ENCODE measurements at regions not wholly inside any gene's neighbourhood (a gene's known extent, or its start where the extent isn't known, plus 50 kb on each side); places are given as distances from the start of the nearest gene placed in this dataset.

GRCh38 chr15:35721751-35722150, 175.8 kb upstream of the DPH6 start:
- WGBS = 82% methylated on average over 4 of the region's 4 CpGs
- intact Hi-C loops (cut with DNase I) = no loop called here
- no peaks in the 10 kb centered on the region for H3K27me3 ChIP-seq (replicated peaks; ENCODE audit: insufficient read depth)
- TF ChIP-seq CTCF (IDR thresholded peaks at IDR 0.05) (no peak), POLR2A (IDR thresholded peaks at IDR 0.05) (no peak), POLR2AphosphoS5 (IDR thresholded peaks at IDR 0.05) (no peak)
- no peaks in the 10 kb centered on the region for H3K4me1 ChIP-seq (replicated peaks)
- no peaks in the 10 kb centered on the region for H3K36me3 ChIP-seq
- no peak overlapping the region for H3K4me3 ChIP-seq
- no peak overlapping the region for H3K27ac ChIP-seq
- no peak for DNase-seq (ENCODE audit: low spot score)
- no peaks in the 10 kb centered on the region for H3K9me3 ChIP-seq

GRCh38 chr15:35722501-35722900, 176.5 kb upstream of the DPH6 start:
- TF ChIP-seq POLR2AphosphoS5 (IDR thresholded peaks at IDR 0.05) = no peak
- TF ChIP-seq POLR2A (IDR thresholded peaks at IDR 0.05) = no peak
- TF ChIP-seq CTCF (IDR thresholded peaks at IDR 0.05) = no peak
- H3K4me3 ChIP-seq = no peak overlapping the region
- H3K27ac ChIP-seq = no peak overlapping the region
- WGBS = 47% methylated on average over 3 of the region's 3 CpGs
- H3K27me3 ChIP-seq (replicated peaks; ENCODE audit: insufficient read depth) = no peaks in the 10 kb centered on the region
- no peaks in the 10 kb centered on the region for H3K36me3 ChIP-seq
- intact Hi-C loops (cut with DNase I) = no loop called here
- no peaks in the 10 kb centered on the region for H3K9me3 ChIP-seq
- DNase-seq (ENCODE audit: low spot score) = no peak
- H3K4me1 ChIP-seq (replicated peaks) = no peaks in the 10 kb centered on the region

- Histone ChIP-seq H3K27ac (no peak overlapping the region), H3K4me1 (replicated peaks) (no peaks in the 10 kb centered on the region), H3K36me3 (no peaks in the 10 kb centered on the region), H3K9me3 (no peaks in the 10 kb centered on the region), H3K4me3 (no peak overlapping the region), H3K27me3 (replicated peaks; ENCODE audit: insufficient read depth) (no peaks in the 10 kb centered on the region)
- no peak for TF ChIP-seq POLR2A (IDR thresholded peaks at IDR 0.05)
- TF ChIP-seq POLR2AphosphoS5 (IDR thresholded peaks at IDR 0.05) = no peak
- no peak for TF ChIP-seq CTCF (IDR thresholded peaks at IDR 0.05)
- intact Hi-C loops (cut with DNase I) = no loop called here
- DNase-seq (ENCODE audit: low spot score) = no peak
- WGBS = 58% methylated on average over 5 of the region's 5 CpGs
These were observed 177.3 kb upstream of the DPH6 start for GRCh38 chr15:35723120-35723847.

GRCh38 chr15:35723852-35724251, 177.9 kb upstream of the DPH6 start:
- Histone ChIP-seq H3K27ac (no peak overlapping the region), H3K4me1 (replicated peaks) (no peaks in the 10 kb centered on the region), H3K4me3 (no peak overlapping the region), H3K27me3 (replicated peaks; ENCODE audit: insufficient read depth) (no peaks in the 10 kb centered on the region), H3K36me3 (no peaks in the 10 kb centered on the region), H3K9me3 (no peaks in the 10 kb centered on the region)
- intact Hi-C loops (cut with DNase I) = no loop called here
- DNase-seq (ENCODE audit: low spot score) = no peak
- TF ChIP-seq CTCF (IDR thresholded peaks at IDR 0.05) = no peak
- no peak for TF ChIP-seq POLR2A (IDR thresholded peaks at IDR 0.05)
- no peak for TF ChIP-seq POLR2AphosphoS5 (IDR thresholded peaks at IDR 0.05)
- 89% methylated on average over 4 of the region's 4 CpGs for WGBS

- no peak overlapping the region for H3K27ac ChIP-seq
- intact Hi-C loops (cut with DNase I) = no loop called here
- no peak overlapping the region for H3K4me3 ChIP-seq
- TF ChIP-seq CTCF (IDR thresholded peaks at IDR 0.05) = no peak
- TF ChIP-seq POLR2A (IDR thresholded peaks at IDR 0.05) = no peak
- TF ChIP-seq POLR2AphosphoS5 (IDR thresholded peaks at IDR 0.05) = no peak
- H3K27me3 ChIP-seq (replicated peaks; ENCODE audit: insufficient read depth) = no peaks in the 10 kb centered on the region
- DNase-seq (ENCODE audit: low spot score) = no peak
- no peaks in the 10 kb centered on the region for H3K4me1 ChIP-seq (replicated peaks)
- H3K36me3 ChIP-seq = no peaks in the 10 kb centered on the region
- no peaks in the 10 kb centered on the region for H3K9me3 ChIP-seq
These were observed 178.7 kb upstream of the DPH6 start for GRCh38 chr15:35724626-35725025.

All from prostate gland (tissue), 2 donors.